B cell (primary cell): ENCODE measurements at regions not wholly inside any gene's neighbourhood (a gene's known extent, or its start where the extent isn't known, plus 50 kb on each side); places are given as distances from the start of the nearest gene placed in this dataset.

ENCODE experiments used
- EZH2 ChIP-seq: IDR thresholded peaks from 2 replicates; pipeline ENCODE4 v1.6.1; 2012; ENCODE audit warnings: borderline replicate concordance, low read depth, mild to moderate bottlenecking, moderate library complexity, low read length; ENCODE audit not compliant: insufficient read depth, poor library complexity, severe bottlenecking
- TF ChIP-seq, protein P1 (sequence below): fragments of 200-600 bp; IDR thresholded peaks from one replicate; pipeline ENCODE4 v1.8.0; 2022; ENCODE audit warnings: antibody characterized with exemption, mild to moderate bottlenecking

- TF ChIP-seq, protein P1, sequence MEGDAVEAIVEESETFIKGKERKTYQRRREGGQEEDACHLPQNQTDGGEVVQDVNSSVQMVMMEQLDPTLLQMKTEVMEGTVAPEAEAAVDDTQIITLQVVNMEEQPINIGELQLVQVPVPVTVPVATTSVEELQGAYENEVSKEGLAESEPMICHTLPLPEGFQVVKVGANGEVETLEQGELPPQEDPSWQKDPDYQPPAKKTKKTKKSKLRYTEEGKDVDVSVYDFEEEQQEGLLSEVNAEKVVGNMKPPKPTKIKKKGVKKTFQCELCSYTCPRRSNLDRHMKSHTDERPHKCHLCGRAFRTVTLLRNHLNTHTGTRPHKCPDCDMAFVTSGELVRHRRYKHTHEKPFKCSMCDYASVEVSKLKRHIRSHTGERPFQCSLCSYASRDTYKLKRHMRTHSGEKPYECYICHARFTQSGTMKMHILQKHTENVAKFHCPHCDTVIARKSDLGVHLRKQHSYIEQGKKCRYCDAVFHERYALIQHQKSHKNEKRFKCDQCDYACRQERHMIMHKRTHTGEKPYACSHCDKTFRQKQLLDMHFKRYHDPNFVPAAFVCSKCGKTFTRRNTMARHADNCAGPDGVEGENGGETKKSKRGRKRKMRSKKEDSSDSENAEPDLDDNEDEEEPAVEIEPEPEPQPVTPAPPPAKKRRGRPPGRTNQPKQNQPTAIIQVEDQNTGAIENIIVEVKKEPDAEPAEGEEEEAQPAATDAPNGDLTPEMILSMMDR = no peak
- TF ChIP-seq EZH2 = no peak
Measured at GRCh38 chr19:31513841-31514240, 164.6 kb upstream of the TSHZ3 start.
